HG02943 (cell line): ENCODE measurements at regions not wholly inside any gene's neighbourhood (a gene's known extent, or its start where the extent isn't known, plus 50 kb on each side); places are given as distances from the start of the nearest gene placed in this dataset.

ENCODE experiments used
- ATAC-seq: cut with Tn5 transposase; IDR thresholded peaks from one replicate; pipeline ENCODE4 v1.9.1; 2021; ENCODE audit warnings: mild to moderate bottlenecking, low read depth, moderate library complexity; ENCODE audit not compliant: unreplicated experiment

- no peak for ATAC-seq
Measured at GRCh38 chr10:113967126-113967525, 76.5 kb upstream of the ADRB1 start.

- ATAC-seq: no peak
Measured at GRCh38 chr10:113970641-113971040, 73.0 kb upstream of the ADRB1 start.

- no peak for ATAC-seq
Measured at GRCh38 chr10:113971349-113971973, 72.2 kb upstream of the ADRB1 start.

GRCh38 chr10:113977174-113977573 is 66.5 kb upstream of the ADRB1 start:
- ATAC-seq: no peak

GRCh38 chr10:113978802-113979201 is 64.9 kb upstream of the ADRB1 start:
- ATAC-seq: no peak

- no peak for ATAC-seq
Measured at GRCh38 chr10:113979409-113979808, 64.3 kb upstream of the ADRB1 start.

- no peak for ATAC-seq
Measured at GRCh38 chr10:113980408-113981087, 63.1 kb upstream of the ADRB1 start.

- ATAC-seq: no peak
Measured at GRCh38 chr10:113982296-113982695, 61.4 kb upstream of the ADRB1 start.

- ATAC-seq: peak; percentile 95
Measured at GRCh38 chr10:113982769-113983168, 60.9 kb upstream of the ADRB1 start.

- ATAC-seq: no peak
Measured at GRCh38 chr10:113983552-113983951, 60.1 kb upstream of the ADRB1 start.

GRCh38 chr10:113985297-113985844 is 58.3 kb upstream of the ADRB1 start:
- ATAC-seq: no peak

GRCh38 chr10:113986316-113986715 is 57.4 kb upstream of the ADRB1 start:
- ATAC-seq: no peak

- no peak for ATAC-seq
Measured at GRCh38 chr10:113987156-113987555, 56.5 kb upstream of the ADRB1 start.

GRCh38 chr10:113987805-113988204 is 55.9 kb upstream of the ADRB1 start:
- ATAC-seq: no peak

- ATAC-seq: no peak
Measured at GRCh38 chr10:113988535-113988934, 55.1 kb upstream of the ADRB1 start.

- ATAC-seq: no peak
Measured at GRCh38 chr10:113991091-113991860, 52.4 kb upstream of the ADRB1 start.

GRCh38 chr10:113992471-113993011 is 51.1 kb upstream of the ADRB1 start:
- no peak for ATAC-seq

- ATAC-seq: no peak
Measured at GRCh38 chr10:113993489-113993991, 50.1 kb upstream of the ADRB1 start.
